IMR-90 (cell line): ENCODE measurements at regions not wholly inside any gene's neighbourhood (a gene's known extent, or its start where the extent isn't known, plus 50 kb on each side); places are given as distances from the start of the nearest gene placed in this dataset.

Source experiments
- MAFK ChIP-seq: IDR thresholded peaks from 2 replicates; pipeline ENCODE4 v1.6.1; 2012; ENCODE audit warnings: low read depth, low read length, improper control_type of control experiment
- POLR2A ChIP-seq: IDR thresholded peaks from 2 replicates; pipeline ENCODE4 v1.6.1; 2012; ENCODE audit warnings: mild to moderate bottlenecking, low read depth, low read length
- SMC3 ChIP-seq: fragments of 150-350 bp; IDR thresholded peaks from 2 replicates; pipeline ENCODE4 v1.6.1; 2016; ENCODE audit warnings: low read depth, mild to moderate bottlenecking, antibody characterized with exemption, low read length, moderate library complexity
- TF ChIP-seq, protein P1 (sequence below): conservative IDR thresholded peaks from 2 replicates; pipeline ENCODE4 v1.5.1; 2012; ENCODE audit warnings: mild to moderate bottlenecking, low read depth, low read length, improper control_type of control experiment

DNA sequence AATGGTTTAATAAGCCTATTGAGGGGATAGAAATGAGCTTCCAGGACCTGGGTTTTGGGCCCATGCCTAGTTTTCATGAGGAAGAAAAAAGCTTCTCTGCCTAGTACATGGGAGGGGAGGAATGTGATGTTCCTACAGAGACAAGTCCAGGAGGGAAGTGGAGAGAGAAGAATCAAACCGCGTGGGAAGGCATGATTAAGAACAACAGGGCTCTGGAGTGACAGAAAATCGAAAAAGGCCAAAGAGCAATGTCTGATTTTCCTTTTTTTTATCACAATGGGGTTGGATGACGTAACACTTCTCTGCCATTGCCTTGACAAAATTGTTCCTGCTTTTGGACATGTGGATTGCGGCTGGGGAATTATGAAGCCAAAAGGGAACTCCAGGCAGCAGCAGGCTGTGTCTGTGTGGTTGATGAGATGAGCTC is 258.6 kb downstream of the CXCL12 start:
- TF ChIP-seq, protein P1, sequence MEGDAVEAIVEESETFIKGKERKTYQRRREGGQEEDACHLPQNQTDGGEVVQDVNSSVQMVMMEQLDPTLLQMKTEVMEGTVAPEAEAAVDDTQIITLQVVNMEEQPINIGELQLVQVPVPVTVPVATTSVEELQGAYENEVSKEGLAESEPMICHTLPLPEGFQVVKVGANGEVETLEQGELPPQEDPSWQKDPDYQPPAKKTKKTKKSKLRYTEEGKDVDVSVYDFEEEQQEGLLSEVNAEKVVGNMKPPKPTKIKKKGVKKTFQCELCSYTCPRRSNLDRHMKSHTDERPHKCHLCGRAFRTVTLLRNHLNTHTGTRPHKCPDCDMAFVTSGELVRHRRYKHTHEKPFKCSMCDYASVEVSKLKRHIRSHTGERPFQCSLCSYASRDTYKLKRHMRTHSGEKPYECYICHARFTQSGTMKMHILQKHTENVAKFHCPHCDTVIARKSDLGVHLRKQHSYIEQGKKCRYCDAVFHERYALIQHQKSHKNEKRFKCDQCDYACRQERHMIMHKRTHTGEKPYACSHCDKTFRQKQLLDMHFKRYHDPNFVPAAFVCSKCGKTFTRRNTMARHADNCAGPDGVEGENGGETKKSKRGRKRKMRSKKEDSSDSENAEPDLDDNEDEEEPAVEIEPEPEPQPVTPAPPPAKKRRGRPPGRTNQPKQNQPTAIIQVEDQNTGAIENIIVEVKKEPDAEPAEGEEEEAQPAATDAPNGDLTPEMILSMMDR: no peak
- no peak for TF ChIP-seq SMC3
- TF ChIP-seq MAFK: no peak
- no peak for TF ChIP-seq POLR2A
